ENCODE measurements at regions not wholly inside any gene's neighbourhood (a gene's known extent, or its start where the extent isn't known, plus 50 kb on each side); places are given as distances from the start of the nearest gene placed in this dataset.

DNA sequence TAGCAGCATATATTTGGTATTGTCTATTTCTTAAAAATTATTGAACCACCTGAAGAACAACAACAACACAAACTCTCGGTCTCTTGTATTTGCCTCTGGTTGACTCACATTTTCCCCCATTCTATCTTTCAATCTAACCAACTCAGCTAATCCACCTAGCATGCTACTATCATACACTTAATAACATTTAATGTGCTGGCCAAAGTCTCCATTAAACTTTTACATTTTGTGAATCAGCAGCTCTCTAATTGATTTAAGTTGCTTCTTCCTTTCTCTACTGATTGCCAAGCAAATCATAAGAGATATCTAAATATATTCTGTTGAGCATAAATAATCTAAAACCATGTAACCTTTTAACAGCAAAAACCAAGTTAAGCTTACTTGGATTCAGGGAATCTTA is 631.7 kb downstream of the IGSF11 start:
- DNase-seq: no peak

DNA sequence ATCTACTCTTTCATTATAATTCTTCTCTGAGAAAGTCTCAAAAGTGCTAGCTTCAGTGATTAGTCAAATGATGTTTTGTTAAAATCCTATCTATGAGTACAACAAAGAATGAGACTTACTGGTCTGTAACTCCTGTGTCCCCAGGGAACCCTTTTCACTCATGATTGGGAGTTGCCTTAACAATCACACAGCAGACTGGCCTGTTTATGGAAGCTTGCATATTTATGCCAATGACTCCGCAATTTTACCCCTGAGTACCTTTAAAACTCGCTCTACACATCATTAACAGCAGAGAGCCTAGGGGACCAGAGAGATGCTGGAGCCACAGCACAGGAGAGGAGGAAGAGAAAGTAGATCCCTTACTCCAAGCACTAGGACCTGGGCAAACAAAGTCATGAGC is 628.1 kb downstream of the IGSF11 start:
- no peak for DNase-seq

DNA sequence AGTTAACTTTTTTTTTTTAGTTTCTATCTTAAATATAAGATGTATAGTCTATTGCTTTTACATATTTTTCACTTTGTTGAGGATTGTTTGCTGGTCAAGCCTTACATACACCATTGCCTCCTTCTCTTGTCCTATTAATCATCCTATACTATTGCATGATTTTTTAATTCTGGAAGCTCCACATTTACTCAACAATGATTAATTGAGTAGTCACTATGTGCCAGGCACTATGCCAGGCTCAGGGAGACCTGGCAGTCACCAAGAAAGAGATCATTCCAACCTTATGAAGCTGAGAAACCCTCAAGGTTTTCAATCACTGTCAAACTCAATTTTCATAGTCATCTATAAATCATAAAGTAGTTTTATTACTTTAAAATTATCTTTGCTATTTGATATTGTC is 626.2 kb downstream of the IGSF11 start:
- no peak for DNase-seq

DNA sequence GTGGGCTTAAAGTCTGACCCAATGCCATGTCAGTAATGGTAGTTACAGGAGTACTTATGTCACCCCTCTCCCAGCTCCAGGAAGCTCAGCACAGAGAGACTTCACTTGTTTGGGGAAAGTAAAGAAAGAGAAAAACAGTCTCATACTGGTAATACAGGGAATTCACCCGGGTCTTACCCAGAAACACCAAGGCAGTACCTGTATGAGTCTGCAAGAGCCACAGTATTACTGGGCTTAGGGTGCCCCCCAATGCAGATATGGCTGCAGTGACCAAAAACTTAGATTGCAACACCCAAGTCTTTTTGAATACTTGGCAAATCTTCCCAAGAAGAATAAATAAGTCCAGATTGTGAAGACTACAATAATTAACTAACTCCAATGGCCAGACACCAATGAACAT is 622.1 kb downstream of the IGSF11 start:
- no peak for DNase-seq

DNA sequence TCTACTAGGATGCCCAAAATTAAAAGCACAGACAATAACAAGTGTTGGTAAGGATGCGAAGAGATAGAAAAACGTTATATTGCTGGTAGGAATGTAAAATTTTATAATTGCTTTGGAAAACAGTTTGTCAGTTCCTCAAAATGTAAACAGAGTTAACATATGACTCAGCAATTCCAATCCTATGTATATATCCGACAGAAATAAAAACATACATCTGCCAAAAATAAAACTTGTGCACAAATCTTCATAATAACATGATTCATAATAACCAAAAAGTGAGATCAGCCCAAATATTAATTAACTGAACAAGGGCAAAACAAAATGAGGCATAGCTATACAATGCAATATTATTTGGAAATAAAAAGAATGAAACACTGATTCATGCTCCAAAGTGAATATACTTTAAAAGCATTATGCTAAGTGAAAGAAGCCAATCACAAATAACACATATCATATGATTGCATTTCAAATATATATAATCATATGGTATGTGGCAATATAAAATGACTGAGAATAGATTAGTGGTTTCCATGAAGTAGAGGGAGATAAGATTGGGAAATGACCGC is 609.3 kb downstream of the IGSF11 start:
- DNase-seq: no peak

DNA sequence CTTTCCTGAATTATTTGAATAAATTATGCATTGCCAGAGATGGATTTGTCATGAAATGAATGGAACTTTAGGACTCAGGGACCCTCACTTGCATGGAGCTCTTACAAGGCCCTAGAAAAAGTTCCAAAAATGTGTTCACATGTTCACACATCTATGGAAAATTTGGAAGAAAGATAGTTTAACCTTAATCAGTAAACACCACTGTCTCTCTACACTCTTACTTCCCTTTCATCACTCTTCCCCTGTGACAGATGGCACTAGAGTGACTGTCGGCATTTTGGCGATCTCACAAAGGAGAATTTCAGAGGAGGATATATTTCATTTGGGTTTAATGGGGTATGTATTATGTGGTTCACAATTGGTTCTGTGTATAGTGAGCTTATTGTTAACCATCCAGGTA is 600.8 kb downstream of the IGSF11 start:
- DNase-seq: no peak

DNA sequence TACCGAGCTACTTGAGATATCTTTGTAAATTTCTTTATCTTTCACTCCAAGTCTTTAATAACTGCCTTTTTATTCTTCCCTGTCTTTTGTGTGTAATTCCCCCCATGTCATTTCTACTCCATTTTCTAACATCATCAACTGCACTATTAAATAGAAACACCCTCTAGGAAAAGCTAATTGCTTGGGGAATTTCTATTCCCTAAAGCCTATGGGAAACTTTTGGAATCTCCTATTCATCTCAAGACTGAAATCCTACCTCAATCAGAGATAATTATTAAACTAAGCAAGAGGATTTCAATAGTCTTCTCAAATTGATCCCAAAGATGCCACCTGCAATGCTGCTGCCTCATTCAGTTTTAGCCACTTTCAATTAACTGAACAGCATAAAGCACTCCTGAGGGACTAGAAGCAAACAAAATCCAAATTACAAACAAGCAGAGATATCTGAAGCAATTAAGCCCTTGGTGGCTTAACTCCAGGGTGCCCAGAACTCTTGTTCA is 598.7 kb downstream of the IGSF11 start:
- no peak for DNase-seq

DNA sequence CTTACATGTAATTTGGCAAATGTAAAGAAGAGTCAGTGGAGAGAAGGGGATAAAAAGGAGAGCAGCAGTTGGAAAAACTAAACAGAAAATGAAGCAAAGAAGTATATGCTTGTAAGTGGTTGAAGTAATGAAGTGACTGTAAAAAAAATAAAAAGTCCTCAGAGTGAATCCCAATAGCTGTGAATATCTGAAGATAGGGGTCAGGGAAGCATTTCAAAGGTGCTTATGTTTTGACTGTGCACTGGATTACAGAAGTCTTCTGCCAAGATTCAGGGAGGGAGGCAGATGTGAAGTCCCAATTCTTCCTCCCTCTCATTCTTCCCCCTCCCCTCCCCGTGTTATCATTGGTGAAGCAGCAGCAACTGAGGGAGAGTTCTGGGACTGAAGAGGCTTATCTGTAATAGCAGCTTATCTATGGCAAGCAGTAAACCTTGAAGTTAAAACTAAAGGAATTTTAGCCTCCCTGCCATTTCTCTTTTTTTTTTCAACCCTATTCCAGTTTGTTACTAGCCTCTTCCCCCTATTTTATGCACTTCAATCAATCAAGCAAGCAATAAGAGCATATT is 597.9 kb downstream of the IGSF11 start:
- no peak for DNase-seq

DNA sequence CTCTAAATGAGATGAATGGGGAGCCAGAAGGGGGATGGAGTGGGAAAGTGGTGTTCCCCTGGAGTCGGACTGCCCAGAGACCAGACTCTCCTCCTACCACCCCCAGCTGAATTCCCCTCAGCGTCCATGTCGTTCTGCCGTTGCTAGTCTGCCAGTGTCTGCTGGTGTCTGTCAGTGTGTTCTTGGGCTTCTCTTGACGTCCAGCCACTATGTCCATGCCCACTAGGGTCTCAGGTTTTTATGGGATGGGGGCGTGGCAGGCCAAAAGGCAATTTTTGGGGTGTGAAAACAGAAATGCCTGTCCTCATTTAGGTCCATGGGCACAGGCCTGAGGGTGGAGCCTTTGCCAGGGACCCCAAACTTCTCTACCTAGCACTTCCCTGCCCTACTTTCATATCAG is 589.6 kb downstream of the IGSF11 start:
- DNase-seq: no peak

DNA sequence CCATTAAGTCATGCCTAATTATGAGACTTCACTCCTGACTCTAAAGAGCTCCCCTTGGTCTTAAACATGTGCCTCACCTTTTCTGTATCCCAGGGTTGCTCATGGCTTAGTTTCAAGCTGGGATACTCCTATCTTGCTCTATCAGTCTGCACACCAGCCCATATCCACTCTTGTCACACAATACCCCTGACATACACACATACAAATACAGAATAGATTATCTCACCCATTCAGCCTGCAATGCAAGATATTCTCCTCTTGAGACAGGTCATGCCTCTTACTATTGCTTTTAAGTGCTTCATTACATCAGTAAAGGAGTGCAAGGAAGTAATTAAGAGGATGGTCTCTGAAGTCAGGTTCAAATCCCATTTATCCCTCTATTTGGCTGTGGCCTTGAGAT is 587.3 kb downstream of the IGSF11 start:
- no peak for DNase-seq

DNA sequence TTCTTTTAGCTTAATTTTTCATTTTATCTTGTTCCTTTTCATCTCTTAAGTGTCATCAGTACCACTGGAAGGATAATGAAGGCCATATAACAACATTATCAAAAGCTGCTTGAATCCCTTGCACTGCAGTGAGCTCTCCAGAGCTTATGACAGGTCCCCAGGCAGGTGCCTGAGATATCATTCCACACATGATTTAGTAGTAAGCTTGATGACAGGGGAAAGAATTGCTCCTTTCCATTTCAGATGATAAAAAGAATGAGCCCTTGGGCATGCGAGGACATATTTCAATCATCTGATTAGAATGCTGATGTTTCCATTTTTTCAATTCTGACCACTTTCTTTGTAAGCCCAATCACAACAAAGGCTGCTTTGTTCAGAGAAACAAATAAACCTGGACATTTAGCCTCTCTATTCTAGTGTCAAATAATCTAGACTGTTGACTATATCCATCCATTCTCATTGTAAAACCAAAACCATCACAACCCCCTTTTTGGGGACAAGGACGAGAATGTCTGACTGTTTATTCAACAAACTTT is 567.8 kb downstream of the IGSF11 start:
- no peak for DNase-seq

DNA sequence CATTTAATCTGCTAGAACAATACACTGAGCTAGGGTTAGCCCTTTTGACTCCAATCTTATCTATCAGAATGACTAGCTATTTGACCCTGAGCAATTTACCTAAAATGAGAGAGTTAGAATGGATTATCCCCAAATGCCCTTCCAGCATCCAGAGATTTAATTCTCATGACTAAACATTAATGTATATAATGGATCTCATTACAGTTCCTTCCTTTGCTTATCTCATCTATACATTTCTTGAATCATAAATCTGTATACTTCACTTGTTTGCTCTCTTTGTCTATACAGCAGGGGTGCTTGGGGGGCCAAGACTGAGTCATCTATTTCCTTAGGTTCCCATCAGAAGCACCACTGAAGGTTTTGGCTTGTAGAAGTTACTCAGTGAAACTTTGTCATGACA is 565.8 kb downstream of the IGSF11 start:
- no peak for DNase-seq

DNA sequence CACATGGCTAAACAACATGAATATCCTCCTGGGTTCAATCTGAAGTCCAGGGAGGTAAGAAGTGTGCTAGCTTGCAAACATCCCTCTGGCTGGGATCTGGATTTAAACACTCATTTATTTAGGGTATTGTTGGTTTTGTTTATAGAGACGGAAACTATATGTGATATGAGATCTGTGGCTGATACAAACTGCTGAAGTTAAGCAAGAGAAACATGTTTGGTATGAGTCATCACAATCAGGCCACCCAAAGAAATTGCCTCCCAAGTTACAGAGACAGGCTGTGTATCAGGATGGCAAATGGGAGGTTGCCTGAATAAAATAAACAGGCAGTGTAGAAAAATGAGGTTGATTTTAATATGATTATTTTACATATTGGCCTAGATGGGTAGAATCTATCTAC is 562.1 kb downstream of the IGSF11 start:
- DNase-seq: no peak

DNA sequence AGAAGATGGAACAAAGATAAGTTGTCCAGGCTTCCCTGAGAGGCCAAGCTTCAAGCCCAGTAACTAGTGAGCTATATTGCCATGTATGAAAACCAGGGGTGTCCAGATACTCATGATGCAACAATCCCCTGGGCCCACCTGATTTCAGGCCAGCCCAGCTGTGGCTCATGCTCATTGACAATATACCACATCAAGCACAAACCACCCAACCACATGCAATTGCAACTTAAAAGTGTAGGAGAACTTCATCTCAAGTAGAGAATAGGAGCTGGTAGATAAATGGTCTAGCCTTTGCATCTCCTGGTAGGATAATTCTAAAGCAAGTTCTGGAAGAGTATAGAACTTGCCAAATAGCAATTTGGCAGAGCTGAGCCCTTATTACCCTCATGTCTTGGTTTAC is 561.3 kb downstream of the IGSF11 start:
- no peak for DNase-seq

DNA sequence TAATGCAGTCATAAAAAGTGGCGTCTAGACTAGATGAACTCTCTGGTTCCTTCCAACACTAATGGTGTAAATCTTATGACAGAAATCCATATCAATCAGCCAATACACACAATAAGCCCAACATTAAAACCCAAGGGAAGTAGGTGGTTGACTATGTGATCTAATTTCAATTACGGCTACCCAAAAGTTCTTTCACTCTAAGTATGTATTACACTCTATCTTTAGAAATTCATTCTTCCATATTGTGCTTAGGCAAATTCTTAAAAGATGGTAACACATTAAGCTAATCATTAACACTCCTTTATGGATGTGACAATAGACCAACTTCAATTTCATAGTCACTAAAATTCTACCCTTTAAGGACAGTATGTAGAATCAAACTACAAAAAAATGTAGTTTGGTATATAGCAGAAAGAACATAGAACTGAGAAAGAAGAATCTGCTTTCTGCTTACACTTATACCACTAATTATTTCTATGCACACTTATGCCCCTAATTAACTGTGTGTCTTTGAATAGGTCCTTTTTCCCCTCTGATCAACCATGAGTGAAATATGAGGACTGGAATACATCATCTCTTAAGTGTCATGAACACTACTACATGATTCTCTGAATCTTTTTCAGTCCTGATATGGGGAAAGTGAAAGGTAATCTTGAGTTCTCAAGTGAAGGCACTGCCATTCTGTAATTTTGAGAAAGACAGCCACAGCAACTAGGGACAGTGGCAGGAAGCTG is 557.6 kb downstream of the IGSF11 start:
- DNase-seq: no peak

DNA sequence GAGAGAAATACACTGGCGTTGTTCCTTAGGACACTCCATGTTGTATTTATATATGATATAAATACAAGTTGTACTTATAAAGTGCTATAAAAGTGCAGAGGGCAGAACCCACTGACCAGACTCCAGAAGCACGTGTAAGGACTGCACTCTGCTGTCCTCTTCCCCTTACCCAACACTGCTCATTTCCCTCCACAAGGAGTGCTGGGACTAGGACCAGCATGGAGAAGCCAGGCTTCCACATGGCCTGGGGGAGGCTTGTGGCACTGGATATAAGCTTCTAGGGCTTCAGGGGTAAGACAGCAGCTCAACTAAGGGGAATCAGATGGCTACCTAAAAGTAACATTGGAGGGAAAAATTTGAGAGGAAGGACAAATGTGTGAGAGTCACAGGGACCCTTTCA is 556.9 kb downstream of the IGSF11 start:
- DNase-seq: no peak

DNA sequence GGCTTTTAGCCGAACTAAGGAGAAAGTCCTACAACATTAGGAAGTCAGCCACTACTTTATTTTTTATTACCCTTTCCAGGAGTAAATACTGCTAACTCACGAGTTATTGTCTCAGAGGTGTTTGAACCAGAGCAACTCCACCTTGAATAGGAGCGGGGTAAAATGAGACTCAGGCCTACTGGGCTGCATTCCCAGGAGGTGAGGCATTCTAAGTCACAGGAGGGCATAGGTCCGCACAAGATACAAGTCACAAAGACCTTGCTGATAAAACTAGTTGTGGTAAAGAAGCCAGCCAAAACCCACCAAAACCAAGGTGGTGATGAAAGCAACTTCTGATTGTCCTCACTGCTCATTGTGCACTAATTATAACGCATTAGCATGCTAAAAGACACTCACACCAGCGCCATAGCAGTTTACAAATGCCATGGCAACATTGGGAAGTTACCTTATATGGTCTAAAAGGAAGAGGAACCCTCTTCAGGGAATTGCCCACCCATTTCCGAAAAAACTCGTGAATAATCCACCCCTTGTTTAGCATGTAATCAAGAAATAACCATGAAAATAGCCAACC is 555.9 kb downstream of the IGSF11 start:
- DNase-seq: no peak

DNA sequence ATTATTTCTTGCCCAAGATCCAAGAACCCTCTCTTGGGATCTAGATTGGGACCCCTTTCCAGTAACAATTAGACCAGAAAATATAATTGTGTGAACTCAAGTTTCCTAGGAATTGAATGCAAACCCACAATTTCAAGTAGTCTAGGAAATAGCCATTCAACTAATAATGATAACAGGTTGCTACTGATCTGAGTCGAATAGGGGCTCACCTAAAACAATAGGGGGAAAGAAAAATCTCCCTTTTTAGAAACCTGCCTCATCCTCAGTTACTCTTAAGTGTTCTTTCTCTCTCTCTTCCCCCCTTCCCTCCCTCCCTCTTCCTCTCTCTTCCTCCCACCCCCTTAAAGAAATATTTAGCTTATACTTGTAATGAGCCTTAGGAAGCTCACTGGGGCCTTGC is 555.3 kb downstream of the IGSF11 start:
- DNase-seq: no peak

DNA sequence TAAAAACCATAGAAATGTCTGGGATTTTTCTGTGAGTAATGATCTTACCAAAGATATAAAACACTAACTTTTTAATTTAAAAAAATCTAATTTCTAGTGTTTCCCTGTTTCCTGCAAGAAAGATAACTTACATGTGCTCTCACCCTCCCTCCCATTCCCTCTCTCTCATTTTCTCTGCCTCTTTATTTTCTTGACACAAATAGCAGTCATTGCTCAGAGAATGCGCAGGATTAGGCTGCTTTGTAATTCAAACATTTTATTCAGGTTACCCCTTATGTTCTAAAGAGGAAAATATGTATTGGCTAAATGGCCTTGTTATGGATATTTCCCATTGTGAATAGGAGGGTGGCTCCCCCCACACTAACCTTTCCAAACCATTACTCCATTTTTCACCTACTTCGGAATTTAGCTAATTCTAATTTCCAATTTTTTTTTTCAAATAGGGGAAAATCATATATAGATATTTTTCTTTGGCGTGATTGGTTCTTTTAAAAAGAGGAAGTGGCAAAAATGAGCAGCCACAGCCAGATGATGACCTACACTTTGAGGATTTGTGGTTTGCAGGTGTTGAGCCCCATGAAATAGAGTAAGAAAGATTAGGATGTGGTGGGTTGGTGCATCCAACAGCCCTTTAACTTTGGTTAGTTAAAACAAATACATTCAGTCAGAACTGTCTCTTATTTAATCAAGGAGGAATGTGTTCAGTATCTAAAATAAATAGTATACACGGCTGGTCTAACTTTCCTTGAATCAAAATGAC is 554.4 kb downstream of the IGSF11 start:
- no peak for DNase-seq

DNA sequence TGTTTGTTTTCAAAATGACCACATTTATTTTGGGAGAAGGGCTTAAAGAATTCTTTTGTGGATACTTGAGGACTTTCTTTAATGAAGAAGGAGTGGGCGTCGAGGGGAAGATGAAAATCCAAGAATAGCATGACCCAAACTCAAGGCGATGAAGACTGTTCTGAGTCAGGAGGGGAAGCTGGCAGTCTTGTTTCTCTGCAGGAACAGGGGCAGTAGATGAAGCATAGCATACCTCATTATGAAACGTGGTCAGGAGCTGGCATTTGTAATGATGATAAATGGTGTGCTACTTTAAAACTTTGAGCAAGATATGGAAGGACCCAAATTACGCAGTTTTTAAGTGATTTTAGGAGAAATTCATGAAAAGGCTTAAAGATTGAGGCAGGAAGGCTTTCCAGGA is 549.0 kb downstream of the IGSF11 start:
- DNase-seq: no peak

DNA sequence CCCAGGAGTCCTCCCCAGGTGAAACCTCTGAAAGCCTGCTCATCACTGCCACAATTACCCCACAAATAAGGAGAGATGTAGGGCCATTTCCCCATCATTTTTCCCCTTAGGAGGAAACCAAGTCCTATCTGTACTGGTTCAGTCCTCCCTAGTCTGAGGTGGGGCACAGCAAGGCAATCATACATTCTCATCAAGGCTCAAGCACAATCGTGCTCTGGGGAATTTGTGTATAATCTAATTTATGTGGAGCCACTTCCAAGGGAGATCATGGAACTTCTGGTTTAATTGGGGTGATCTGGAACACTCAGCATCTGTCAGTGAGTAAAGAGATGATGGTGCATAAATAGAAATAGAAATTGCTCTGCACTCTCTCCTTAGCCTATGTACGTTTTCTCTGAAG is 546.9 kb downstream of the IGSF11 start:
- no peak for DNase-seq

DNA sequence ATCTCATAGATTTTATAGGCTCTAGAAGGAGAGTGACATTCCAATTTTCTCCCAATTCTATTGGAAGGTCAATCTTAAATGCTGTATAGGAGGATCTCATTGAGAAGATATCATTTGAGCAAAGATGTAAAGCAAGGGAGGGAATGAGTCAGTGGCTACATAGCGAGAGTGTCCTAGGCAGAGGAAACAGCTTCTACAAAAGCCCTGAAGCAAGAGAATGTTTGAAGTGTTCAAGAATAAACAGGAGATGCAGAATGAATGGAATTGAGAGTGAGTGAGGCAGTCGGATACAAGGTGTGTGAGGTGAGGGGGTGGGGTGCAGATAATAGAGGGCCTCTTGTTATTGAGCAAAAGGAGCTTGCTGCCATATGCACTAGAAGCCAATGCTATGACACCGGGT is 545.9 kb downstream of the IGSF11 start:
- no peak for DNase-seq

DNA sequence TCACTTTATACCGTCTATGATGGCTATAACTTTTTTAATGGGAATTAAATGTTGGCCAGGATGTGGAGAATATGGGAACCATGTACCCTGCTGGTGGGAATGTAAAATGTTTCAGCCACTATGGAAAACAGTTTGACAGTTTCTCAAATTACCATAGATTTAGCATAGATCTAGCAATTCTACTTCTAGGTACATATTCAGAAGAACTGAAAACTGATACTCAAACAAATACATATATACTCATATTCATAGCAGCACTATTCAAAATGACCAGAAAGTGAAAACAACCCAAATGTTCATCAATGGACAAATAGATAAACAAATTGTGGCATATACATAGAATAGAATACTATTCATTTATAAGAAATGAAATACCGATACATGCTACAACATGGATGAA is 539.4 kb downstream of the IGSF11 start:
- no peak for DNase-seq
